ENCODE measurements at regions not wholly inside any gene's neighbourhood (a gene's known extent, or its start where the extent isn't known, plus 50 kb on each side); places are given as distances from the start of the nearest gene placed in this dataset.
"Not testable (repeated sequence)": the region's sequence is repeated elsewhere in the genome, so short reads cannot be mapped to it uniquely, and the experiment has no call there.

GRCh38 chr12:27133022-27133590, 50.7 kb upstream of the C12orf71 start:
- intact Hi-C loops (cut with DNase I): no loop called here
- H3K36me3 ChIP-seq: no peaks in the 10 kb centered on the region
- H3K4me3 ChIP-seq: no peak overlapping the region
- no peaks in the 10 kb centered on the region for H3K4me1 ChIP-seq
- no peak overlapping the region for H3K27ac ChIP-seq
- DNase-seq: no peak
- H3K9me3 ChIP-seq: peaks cover 0 to 7% (median 0%) of the 10 kb centered on the region in 11 donors
- 91 to 100% methylated on average over 1 of the region's 1 CpG for WGBS, 2 donors
- ATAC-seq: no peak
- TF ChIP-seq CTCF (IDR thresholded peaks at IDR 0.05): no peak
- no peaks in the 10 kb centered on the region for H3K27me3 ChIP-seq

GRCh38 chr12:27140478-27140969, 58.1 kb upstream of the C12orf71 start:
- ATAC-seq (no peak), DNase-seq (no peak)
- H3K36me3 ChIP-seq: no peaks in the 10 kb centered on the region
- no peak for TF ChIP-seq CTCF (IDR thresholded peaks at IDR 0.05)
- H3K27ac ChIP-seq: no peak overlapping the region
- 74 to 90% methylated on average over 2 of the region's 2 CpGs for WGBS, 2 donors
- H3K27me3 ChIP-seq: no peaks in the 10 kb centered on the region
- intact Hi-C loops (cut with DNase I): loop anchor here in 9 of 10 donors (5.0 to 10.0 kb wide), 10 partner anchors 84 to 172 kb away; partner anchors contain the start of genes MED21 (in 1 of the 9) and STK38L (in 1 of the 9)
- H3K4me1 ChIP-seq: peaks cover 0 to 19% (median 8%) of the 10 kb centered on the region in 9 donors
- no peak overlapping the region for H3K4me3 ChIP-seq
- H3K9me3 ChIP-seq: peaks cover 0 to 8% (median 0%) of the 10 kb centered on the region in 11 donors

- intact Hi-C loops (cut with DNase I): loop anchor here in 9 of 10 donors (5.0 to 10.0 kb wide), 10 partner anchors 83 to 170 kb away; partner anchors contain the start of genes MED21 (in 1 of the 9) and STK38L (in 1 of the 9)
- H3K9me3 ChIP-seq: peaks cover 0 to 5% (median 0%) of the 10 kb centered on the region in 11 donors
- DNase-seq: peak in 1 of 2 donors; percentile 80
- peak; percentile 76 to 95 (median 94) for ATAC-seq
- H3K4me1 ChIP-seq: peaks cover 0 to 24% (median 8%) of the 10 kb centered on the region in 9 donors
- H3K36me3 ChIP-seq: no peaks in the 10 kb centered on the region
- H3K27me3 ChIP-seq: no peaks in the 10 kb centered on the region
- TF ChIP-seq CTCF (IDR thresholded peaks at IDR 0.05): peak; percentile 59 to 93 (median 82)
- WGBS, 2 donors: 29 to 35% methylated on average over 3 of the region's 3 CpGs
- peak overlapping the region in 1 of 10 donors; percentile 41 for H3K27ac ChIP-seq
- no peak overlapping the region for H3K4me3 ChIP-seq
Measured at GRCh38 chr12:27142101-27142721, 59.8 kb upstream of the C12orf71 start.

GRCh38 chr12:27143256-27144069, 61.1 kb upstream of the C12orf71 start:
- Histone ChIP-seq H3K4me1 (peaks cover 0 to 24% (median 8%) of the 10 kb centered on the region in 9 donors), H3K36me3 (no peaks in the 10 kb centered on the region), H3K9me3 (no peaks in the 10 kb centered on the region), H3K4me3 (peak overlapping the region in 5 of 10 donors; percentile 3 to 13 (median 6)), H3K27ac (peak overlapping the region in 2 of 10 donors; percentile 1 to 41), H3K27me3 (no peaks in the 10 kb centered on the region)
- TF ChIP-seq CTCF (IDR thresholded peaks at IDR 0.05): no peak
- ATAC-seq: peak in 1 of 8 donors; percentile 14
- intact Hi-C loops (cut with DNase I): loop anchor here in 9 of 10 donors (5.0 to 10.0 kb wide), 10 partner anchors 81 to 169 kb away; partner anchors contain the start of genes MED21 (in 1 of the 9) and STK38L (in 1 of the 9)
- DNase-seq: no peak
- WGBS, 2 donors: 71% methylated on average over 7 of the region's 7 CpGs

GRCh38 chr12:27145725-27146124, 63.3 kb upstream of the C12orf71 start:
- not testable (repeated sequence) for H3K27ac ChIP-seq, H3K36me3 ChIP-seq, H3K4me3 ChIP-seq, H3K9me3 ChIP-seq, H3K27me3 ChIP-seq, DNase-seq
- ATAC-seq: peak in 1 of 8 donors; percentile 49
- H3K4me1 ChIP-seq: peaks cover 0 to 24% (median 8%) of the 10 kb centered on the region in 9 donors
- 0 to 5% methylated on average over 1 of the region's 1 CpG for WGBS, 2 donors
- intact Hi-C loops (cut with DNase I): loop anchor here in 5 of 10 donors (10.0 kb wide), 3 partner anchors 79 to 159 kb away; no protein-coding TSS in a partner anchor

All from heart right ventricle (tissue), 16 donors.